ENCODE measurements at regions not wholly inside any gene's neighbourhood (a gene's known extent, or its start where the extent isn't known, plus 50 kb on each side); places are given as distances from the start of the nearest gene placed in this dataset.
"Not testable (repeated sequence)": the region's sequence is repeated elsewhere in the genome, so short reads cannot be mapped to it uniquely, and the experiment has no call there.

GRCh38 chr2:66171530-66171929 lies 263.4 kb upstream of the MEIS1 start:
- no peak for FAIRE-seq

GRCh38 chr2:66170744-66171330 lies 264.1 kb upstream of the MEIS1 start:
- FAIRE-seq, result no peak

GRCh38 chr2:66169076-66169475 lies 265.8 kb upstream of the MEIS1 start:
- no peak for FAIRE-seq

GRCh38 chr2:66164470-66164869 lies 270.5 kb upstream of the MEIS1 start:
- FAIRE-seq, result no peak

GRCh38 chr2:66156171-66156570 lies 278.8 kb upstream of the MEIS1 start:
- no peak for FAIRE-seq

- FAIRE-seq, result no peak
These were observed 281.0 kb upstream of the MEIS1 start for GRCh38 chr2:66153941-66154340.

- no peak for FAIRE-seq
These were observed 289.4 kb upstream of the MEIS1 start for GRCh38 chr2:66145490-66145889.

GRCh38 chr2:66144324-66144723 lies 290.6 kb upstream of the MEIS1 start:
- not testable (repeated sequence) for FAIRE-seq

GRCh38 chr2:66137606-66138130 lies 297.3 kb upstream of the MEIS1 start:
- no peak for FAIRE-seq

GRCh38 chr2:66134138-66134701 lies 300.7 kb upstream of the MEIS1 start:
- no peak for FAIRE-seq

- no peak for FAIRE-seq
These were observed 307.3 kb upstream of the MEIS1 start for GRCh38 chr2:66127656-66128055.

- FAIRE-seq, result no peak
These were observed 307.9 kb upstream of the MEIS1 start for GRCh38 chr2:66127061-66127460.

GRCh38 chr2:66125951-66126350 lies 309.0 kb upstream of the MEIS1 start:
- FAIRE-seq, result no peak

- FAIRE-seq, result no peak
These were observed 312.4 kb upstream of the MEIS1 start for GRCh38 chr2:66122516-66122915.

GRCh38 chr2:66121946-66122345 lies 313.0 kb upstream of the MEIS1 start:
- FAIRE-seq, result no peak

- FAIRE-seq, result no peak
These were observed 320.8 kb upstream of the MEIS1 start for GRCh38 chr2:66113988-66114625.

- no peak for FAIRE-seq
These were observed 323.2 kb upstream of the MEIS1 start for GRCh38 chr2:66111706-66112105.

- FAIRE-seq, result no peak
These were observed 324.3 kb upstream of the MEIS1 start for GRCh38 chr2:66110608-66111007.

GRCh38 chr2:66110086-66110485 lies 324.8 kb upstream of the MEIS1 start:
- no peak for FAIRE-seq

GRCh38 chr2:66109419-66109818 lies 325.5 kb upstream of the MEIS1 start:
- no peak for FAIRE-seq

- FAIRE-seq, result no peak
These were observed 329.7 kb upstream of the MEIS1 start for GRCh38 chr2:66105066-66105753.

- no peak for FAIRE-seq
These were observed 331.3 kb upstream of the MEIS1 start for GRCh38 chr2:66103581-66103980.

GRCh38 chr2:66101206-66101605 lies 333.7 kb upstream of the MEIS1 start:
- FAIRE-seq, result no peak

GRCh38 chr2:66095820-66096345 lies 339.0 kb upstream of the MEIS1 start:
- FAIRE-seq, result no peak

All from A204.1 (cell line).